NOMO-1 (cell line): ENCODE measurements at regions not wholly inside any gene's neighbourhood (a gene's known extent, or its start where the extent isn't known, plus 50 kb on each side); places are given as distances from the start of the nearest gene placed in this dataset.
"Not testable (repeated sequence)": the region's sequence is repeated elsewhere in the genome, so short reads cannot be mapped to it uniquely, and the experiment has no call there.

Experiments
- DNase-seq, 2 experiments: peaks; one replicate each; lab custom pipeline; 2025; ENCODE audit not compliant: unreplicated experiment in 2 of 2; lab: John Stamatoyannopoulos, UW

DNA sequence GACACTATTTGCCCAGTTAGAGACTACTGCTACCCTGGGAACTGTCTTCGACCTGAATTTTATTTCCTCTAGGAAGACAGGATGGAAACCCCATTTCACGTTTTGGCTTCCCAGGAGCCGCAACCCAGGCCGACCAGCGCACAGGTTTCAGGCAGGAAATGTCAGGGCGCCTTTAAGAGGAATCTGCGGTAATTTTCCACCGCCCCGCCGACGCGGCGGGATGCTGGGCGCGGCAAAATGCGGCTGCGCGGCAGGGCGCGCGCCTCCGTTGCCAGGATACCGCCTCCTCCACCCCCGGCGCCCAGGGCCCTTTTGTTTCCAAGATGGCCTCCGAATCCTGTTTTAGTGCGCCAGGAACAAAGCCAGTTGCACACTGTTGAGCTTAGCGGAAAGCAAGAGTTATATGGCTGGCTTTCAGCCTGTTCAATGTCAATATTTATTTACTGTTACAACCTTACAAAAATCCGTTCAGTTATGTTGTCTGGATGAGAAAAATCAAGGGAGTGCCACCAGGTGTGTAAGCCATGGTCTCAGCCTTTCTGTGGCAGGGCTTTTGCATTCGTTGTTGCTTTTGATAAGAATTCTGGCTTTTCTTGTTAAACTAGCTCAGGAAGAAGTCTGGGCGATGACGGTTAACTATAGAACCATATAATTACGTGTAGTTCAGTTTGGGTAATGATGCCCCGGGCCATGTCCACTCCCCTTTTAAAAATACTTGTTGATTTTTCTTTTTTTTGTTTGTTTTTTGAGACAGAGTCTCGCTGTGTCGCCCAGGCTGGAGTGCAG, 79.7 kb upstream of the CHD2 start:
- DNase-seq = peak; percentile 82 to 89

DNA sequence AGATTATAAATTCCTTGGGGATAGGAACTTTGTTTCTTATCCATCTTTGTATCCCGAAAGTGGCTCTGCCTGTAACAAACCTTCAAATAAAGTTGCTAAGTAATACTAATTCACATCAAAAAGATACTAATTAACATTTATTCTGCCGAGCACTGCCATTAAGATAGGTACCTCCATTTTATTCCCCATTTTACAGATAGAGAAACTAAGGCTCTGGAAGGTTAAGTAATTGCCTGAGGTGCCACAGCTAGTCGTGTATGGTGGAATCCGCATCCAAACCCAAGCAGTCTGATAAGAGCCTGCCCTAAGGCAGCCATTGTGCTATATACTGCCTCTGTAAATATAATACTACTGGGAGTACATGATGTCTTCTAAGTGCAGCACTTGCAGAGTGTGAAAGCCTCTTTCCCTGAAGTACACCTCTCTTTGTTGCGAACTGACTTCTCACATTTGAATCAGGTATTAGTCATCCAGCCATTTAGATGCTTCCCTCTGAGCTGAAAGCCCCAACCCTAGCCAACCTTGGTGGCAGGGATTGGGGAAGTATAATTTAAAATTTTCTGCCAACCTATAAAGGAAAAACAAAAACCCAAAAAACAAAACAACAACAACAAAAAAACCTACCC, 78.5 kb upstream of the CHD2 start:
- peak in 1 of 2 experiments; percentile 35 for DNase-seq

GRCh38 chr15:92822216-92823144, 77.6 kb upstream of the CHD2 start:
- no peak for DNase-seq

GRCh38 chr15:92825985-92826384, 74.1 kb upstream of the CHD2 start:
- no peak for DNase-seq

GRCh38 chr15:92827991-92828390, 72.1 kb upstream of the CHD2 start:
- DNase-seq = not testable (repeated sequence)

DNA sequence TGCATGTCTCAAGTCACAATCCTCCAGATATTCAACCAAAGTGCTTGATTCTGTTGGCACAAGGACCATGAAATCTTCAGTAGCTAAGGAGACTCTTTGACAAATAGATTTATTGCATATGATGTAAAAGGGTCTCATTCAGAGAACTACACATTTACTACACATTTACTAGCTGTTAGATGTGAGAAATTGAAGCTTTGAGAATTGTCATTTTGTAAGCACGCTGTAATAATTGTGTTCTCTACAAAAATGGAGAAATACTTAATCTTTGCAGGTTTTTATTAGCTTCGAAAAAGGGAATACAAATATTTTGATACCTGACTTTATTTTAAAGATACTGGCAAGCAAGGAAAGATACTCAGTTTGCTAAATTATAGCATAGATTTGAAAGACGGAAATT, 70.2 kb upstream of the CHD2 start:
- DNase-seq = no peak

DNA sequence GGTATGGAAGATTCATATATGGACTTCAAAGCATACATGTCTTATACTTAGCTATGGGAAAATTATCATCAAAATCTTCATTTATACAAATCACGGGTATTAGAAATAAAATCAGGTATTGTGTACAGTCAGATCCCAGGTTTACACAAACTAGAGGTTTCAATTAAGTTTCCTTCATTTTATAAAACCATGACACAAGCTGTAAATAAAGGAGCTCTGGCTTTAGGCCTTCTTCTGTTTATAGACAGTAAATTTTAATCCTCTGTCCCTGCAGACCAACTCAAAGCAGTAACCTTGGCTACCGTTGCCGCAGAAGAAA, 68.8 kb upstream of the CHD2 start:
- no peak for DNase-seq

DNA sequence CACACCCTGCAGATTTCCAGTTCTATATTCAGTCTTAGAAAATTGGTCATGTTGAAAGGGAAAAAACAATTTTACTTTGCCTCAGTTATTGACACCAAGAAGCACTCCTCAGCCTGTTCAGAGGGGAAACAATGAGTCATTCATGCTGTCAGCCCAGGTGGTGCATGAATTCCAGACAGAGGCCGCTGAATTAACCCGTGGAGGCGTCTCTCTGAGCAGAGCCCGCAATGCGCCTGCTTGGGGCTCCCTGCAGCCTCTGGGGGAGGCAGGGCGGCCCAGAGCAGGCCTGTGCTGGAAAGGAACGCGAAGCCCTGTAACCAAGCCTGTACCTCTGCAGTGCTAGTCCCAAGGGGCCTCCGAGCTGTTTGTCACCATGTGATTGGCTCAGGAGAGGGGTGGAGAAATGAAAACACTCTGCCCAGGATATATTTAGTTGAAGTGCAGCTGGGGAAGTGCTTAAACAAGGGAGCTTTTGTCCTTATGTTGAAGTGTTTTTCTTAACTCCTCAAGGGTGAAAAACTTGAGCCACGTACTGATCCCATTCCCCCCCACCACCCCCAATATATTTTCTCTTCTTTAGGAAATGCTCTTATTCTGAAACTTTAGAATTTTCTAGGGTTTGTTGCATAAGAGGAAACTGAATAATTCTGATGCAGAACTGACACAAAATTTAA, 68.3 kb upstream of the CHD2 start:
- DNase-seq = peak; percentile 90 to 93

DNA sequence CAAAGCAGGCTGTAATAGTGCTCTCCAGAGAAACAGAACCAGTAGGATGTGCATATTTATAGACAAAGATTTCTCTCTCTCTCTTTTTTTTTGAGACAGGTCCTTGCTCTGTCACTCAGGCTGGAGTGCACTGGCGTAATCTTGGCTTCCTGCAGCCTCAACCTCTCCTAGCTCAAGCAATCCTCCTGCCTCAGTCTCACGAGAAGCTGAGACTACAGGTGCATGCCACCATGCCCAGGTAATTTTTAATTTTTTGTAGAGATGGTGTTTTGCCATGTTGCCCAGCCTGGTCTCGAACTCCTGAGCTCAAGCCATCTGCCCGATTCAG, 67.1 kb upstream of the CHD2 start:
- peak in 1 of 2 experiments; percentile 23 for DNase-seq

- no peak for DNase-seq
Measured at GRCh38 chr15:92833493-92834271, 66.4 kb upstream of the CHD2 start.

GRCh38 chr15:92839696-92840095, 60.4 kb upstream of the CHD2 start:
- no peak for DNase-seq

- DNase-seq = no peak
Measured at GRCh38 chr15:92840149-92840548, 60.0 kb upstream of the CHD2 start.

- no peak for DNase-seq
Measured at GRCh38 chr15:92843326-92843725, 56.8 kb upstream of the CHD2 start.

- DNase-seq = no peak
Measured at GRCh38 chr15:92843814-92844213, 56.3 kb upstream of the CHD2 start.

DNA sequence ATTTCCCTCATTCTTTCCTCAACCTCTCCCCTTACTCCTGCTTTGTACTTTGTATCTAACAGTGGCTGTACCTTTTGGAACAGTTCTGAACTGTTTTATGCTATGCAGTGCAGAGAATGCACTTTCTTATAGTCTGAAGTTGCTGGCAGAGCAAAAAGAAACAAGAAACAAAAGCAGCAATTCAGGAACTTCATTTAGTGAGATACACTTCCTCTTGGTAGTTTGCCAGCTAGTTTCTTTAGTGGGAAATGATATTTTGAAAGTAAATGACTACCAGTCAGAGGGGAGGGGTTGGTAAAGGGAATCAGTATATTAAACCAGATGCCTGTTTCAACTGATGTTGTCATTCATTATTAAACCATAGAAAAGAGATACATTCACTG, 55.0 kb upstream of the CHD2 start:
- peak; percentile 60 to 96 for DNase-seq

- DNase-seq = no peak
Measured at GRCh38 chr15:92846741-92847140, 53.4 kb upstream of the CHD2 start.

GRCh38 chr15:92847841-92848240, 52.3 kb upstream of the CHD2 start:
- no peak for DNase-seq

DNA sequence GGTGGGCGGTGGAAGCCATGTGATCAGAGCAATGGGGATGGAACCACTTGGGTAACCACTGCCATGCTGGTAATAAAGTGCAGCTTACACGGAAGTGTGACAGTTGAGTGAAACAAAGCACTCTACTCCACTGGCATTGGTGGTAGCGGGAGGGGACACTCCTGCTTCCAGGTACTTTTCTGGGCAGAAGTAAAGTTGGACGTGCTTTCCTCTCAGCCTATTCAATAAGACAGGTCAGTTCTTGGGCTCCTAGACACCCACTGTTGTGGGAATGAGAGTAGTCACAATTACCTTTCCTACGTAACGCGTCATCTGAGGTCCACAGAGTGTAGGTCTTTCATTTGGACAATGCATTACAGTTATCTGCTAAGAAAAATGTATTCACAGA, 51.7 kb upstream of the CHD2 start:
- DNase-seq = no peak

GRCh38 chr15:92848852-92849598, 51.1 kb upstream of the CHD2 start:
- no peak for DNase-seq

DNA sequence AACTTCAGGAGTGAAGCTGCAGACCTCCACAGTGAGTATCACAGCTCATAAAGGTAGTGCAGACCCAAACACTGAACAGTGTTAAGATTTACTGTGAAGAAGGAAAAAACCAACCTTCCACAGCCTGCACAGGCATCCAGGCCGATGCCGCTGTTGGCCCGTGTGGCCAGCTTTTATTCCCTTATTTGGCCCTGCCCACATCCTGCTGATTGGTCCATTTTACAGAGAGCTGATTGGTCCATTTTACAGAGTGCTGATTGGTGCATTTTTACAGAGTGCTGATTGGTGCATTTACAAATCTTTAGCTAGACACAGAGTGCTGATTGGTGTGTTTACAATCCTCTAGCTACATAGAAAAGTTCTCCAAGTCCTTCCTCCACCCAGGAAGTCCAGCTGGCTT, 49.9 kb upstream of the CHD2 start:
- DNase-seq = not testable (repeated sequence)
